GM12891 (cell line): ENCODE measurements at regions not wholly inside any gene's neighbourhood (a gene's known extent, or its start where the extent isn't known, plus 50 kb on each side); places are given as distances from the start of the nearest gene placed in this dataset.

Experiments used
- POLR2A ChIP-seq: IDR thresholded peaks from 2 replicates; pipeline ENCODE4 v1.6.1; 2011; ENCODE audit warnings: low read depth, low read length, control low read depth
- POLR2AphosphoS5 ChIP-seq: IDR thresholded peaks from 2 replicates; pipeline ENCODE4 v1.6.1; 2011; ENCODE audit warnings: low read depth, low read length, control low read depth
- POU2F2 ChIP-seq: IDR thresholded peaks from 2 replicates; pipeline ENCODE4 v1.6.1; 2011; ENCODE audit warnings: low read depth, mild to moderate bottlenecking, control low read depth, low read length, moderate library complexity
- SPI1 ChIP-seq: IDR thresholded peaks from 2 replicates; pipeline ENCODE4 v1.6.1; 2011; ENCODE audit warnings: low read depth, low read length, control low read depth
- TAF1 ChIP-seq: IDR thresholded peaks from 2 replicates; pipeline ENCODE4 v1.6.1; 2011; ENCODE audit warnings: low read depth, low read length, control low read depth

DNA sequence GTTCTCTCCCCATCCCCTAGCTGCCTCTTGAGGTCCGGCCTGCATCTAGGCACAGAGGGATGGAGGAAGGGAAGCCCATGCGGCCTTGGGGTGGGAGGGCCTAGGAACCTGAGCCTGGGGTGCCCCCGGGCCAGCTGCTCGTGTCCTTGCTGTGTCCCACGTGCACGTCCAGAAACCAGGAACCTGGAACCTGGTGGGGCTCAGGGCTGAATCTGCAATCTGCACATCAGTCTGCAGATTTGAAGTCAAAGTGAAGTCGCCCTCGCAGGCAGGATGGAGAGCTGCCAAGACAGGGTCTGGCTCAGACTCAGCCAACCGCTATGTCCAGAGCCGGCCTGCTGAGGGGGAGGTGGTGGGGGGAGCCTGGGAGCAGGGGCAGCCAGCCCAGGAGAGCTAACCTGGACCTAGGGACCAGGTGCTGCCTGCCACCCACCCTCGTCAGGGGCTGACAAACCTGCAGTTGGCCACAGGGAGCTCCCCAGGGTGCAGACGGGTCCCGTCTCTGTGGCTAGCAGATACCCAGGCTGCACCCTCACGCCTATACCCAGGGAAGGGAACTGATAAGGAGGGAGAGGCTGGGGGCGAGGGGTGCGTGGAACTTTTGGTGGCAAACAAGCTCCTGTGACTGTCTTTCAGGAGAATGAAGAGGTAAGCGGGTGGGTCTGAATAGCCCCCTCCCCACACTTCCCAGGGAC lies 103.5 kb upstream of the SIMC1 start:
- TF ChIP-seq POLR2A: no peak
- no peak for TF ChIP-seq POLR2AphosphoS5
- TF ChIP-seq TAF1: no peak
- TF ChIP-seq SPI1: no peak
- no peak for TF ChIP-seq POU2F2
